HEK293T (cell line): ENCODE measurements at regions not wholly inside any gene's neighbourhood (a gene's known extent, or its start where the extent isn't known, plus 50 kb on each side); places are given as distances from the start of the nearest gene placed in this dataset.

ENCODE experiments used
- ARNT ChIP-seq: fragments of 450-650 bp; IDR thresholded peaks from 2 replicates; pipeline ENCODE4 v1.6.1; 2017; ENCODE audit warnings: mild to moderate bottlenecking
- BHLHE40 ChIP-seq: fragments of 450-650 bp; IDR thresholded peaks from 2 replicates; pipeline ENCODE4 v1.6.1; 2016; ENCODE audit warnings: mild to moderate bottlenecking, moderate library complexity, borderline replicate concordance
- FOXK2 ChIP-seq: fragments of 450-650 bp; IDR thresholded peaks from 2 replicates; pipeline ENCODE4 v1.6.1; 2016; ENCODE audit warnings: mild to moderate bottlenecking
- FOXM1 ChIP-seq: fragments of 450-650 bp; IDR thresholded peaks from 2 replicates; pipeline ENCODE4 v1.6.1; 2017; ENCODE audit warnings: mild to moderate bottlenecking, borderline replicate concordance
- HDGF ChIP-seq: fragments of 450-650 bp; IDR thresholded peaks from 2 replicates; pipeline ENCODE4 v1.6.1; 2017; ENCODE audit warnings: antibody characterized with exemption, borderline replicate concordance
- LEF1 ChIP-seq: fragments of 450-650 bp; IDR thresholded peaks from 2 replicates; pipeline ENCODE4 v1.6.1; 2017; ENCODE audit warnings: mild to moderate bottlenecking, borderline replicate concordance
- NFRKB ChIP-seq: fragments of 450-650 bp; IDR thresholded peaks from 2 replicates; pipeline ENCODE4 v1.6.1; 2016; ENCODE audit warnings: mild to moderate bottlenecking, moderate library complexity
- SP1 ChIP-seq: fragments of 450-650 bp; IDR thresholded peaks from 2 replicates; pipeline ENCODE4 v1.6.1; 2017
- SUZ12 ChIP-seq: fragments of 450-650 bp; IDR thresholded peaks from 2 replicates; pipeline ENCODE4 v1.6.1; 2016; ENCODE audit warnings: mild to moderate bottlenecking
- TARDBP ChIP-seq: fragments of 450-650 bp; IDR thresholded peaks from 2 replicates; pipeline ENCODE4 v1.6.1; 2016
- ZNF384 ChIP-seq: fragments of 450-650 bp; IDR thresholded peaks from 2 replicates; pipeline ENCODE4 v1.6.1; 2016

- TF ChIP-seq SP1, result no peak
- no peak for TF ChIP-seq LEF1
- no peak for TF ChIP-seq FOXM1
- TF ChIP-seq HDGF, result no peak
- TF ChIP-seq BHLHE40, result no peak
- TF ChIP-seq NFRKB, result no peak
- TF ChIP-seq ZNF384, result no peak
- TF ChIP-seq TARDBP, result no peak
- no peak for TF ChIP-seq FOXK2
- no peak for TF ChIP-seq SUZ12
- TF ChIP-seq ARNT, result no peak
These were observed 268.7 kb upstream of the VCX3A start for GRCh38 chrX:6803607-6804006.
